Fibroblast of mammary gland (primary cell): ENCODE measurements at regions not wholly inside any gene's neighbourhood (a gene's known extent, or its start where the extent isn't known, plus 50 kb on each side); places are given as distances from the start of the nearest gene placed in this dataset.

Source experiments
- DNase-seq: peaks from one replicate; pipeline ENCODE4 v3.0.0-alpha.2; 2010; ENCODE audit warnings: low read depth
- H3K4me3 ChIP-seq: 2 replicates; pipeline ENCODE4 v1.5.1; 2011; ENCODE audit warnings: low read depth, mild to moderate bottlenecking, low read length, moderate library complexity; ENCODE audit not compliant: control insufficient read depth
- CTCF ChIP-seq: conservative IDR thresholded peaks from 2 replicates; pipeline ENCODE4 v1.5.1; 2011; ENCODE audit warnings: low read depth, low read length, inconsistent platforms; ENCODE audit not compliant: control insufficient read depth, insufficient read depth

DNA sequence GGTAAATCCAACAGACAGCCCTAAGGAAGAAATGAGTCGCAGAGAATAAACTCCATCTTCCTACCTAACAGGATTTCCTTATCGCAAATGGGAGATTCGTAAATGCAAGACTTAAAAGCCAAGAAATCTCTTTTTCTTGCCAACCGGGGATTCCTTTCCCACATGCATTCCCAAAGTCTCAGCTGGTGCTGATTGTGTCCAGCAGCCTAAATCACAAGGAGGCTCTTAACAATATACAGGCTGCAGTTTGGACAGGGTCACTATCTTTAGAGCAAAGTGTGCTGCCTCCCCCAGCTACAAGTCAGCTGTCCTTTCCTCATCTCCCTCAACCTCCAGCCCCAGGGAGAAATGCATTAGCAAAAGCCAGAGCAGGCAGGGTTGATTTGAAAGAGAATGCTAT, 189.8 kb upstream of the PLXNA2 start:
- H3K4me3 ChIP-seq = no peak overlapping the region
- no peak for DNase-seq
- TF ChIP-seq CTCF = no peak

GRCh38 chr1:208437401-208437800, 193.2 kb upstream of the PLXNA2 start:
- DNase-seq = peak; percentile 20
- H3K4me3 ChIP-seq = no peak overlapping the region
- TF ChIP-seq CTCF = no peak

- H3K4me3 ChIP-seq = no peak overlapping the region
- no peak for DNase-seq
- TF ChIP-seq CTCF = no peak
These were observed 194.0 kb upstream of the PLXNA2 start for GRCh38 chr1:208438112-208438699.

DNA sequence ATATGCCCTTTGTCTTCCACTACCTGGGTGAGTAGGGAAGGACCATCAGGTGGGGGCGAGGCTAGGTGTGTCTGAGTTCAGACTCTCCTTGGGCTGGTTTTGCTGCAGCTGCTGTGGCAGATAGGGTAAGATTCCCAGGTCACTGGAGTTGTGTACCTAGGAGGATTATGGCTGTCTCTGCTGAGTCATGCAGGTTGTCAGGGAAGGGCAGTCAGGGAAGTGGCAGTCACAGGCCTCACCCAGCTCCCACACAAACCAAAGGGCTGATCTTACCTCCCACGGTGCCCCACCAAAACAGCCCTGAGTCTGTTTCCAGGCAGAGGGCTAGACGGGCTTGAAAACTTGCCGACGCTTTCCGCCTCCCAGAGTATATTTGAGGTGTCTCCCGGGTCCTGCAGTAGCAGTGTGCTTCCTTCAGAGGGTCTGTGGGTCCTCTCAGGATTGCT, 201.6 kb upstream of the PLXNA2 start:
- no peak for TF ChIP-seq CTCF
- DNase-seq = no peak
- H3K4me3 ChIP-seq = no peak overlapping the region

DNA sequence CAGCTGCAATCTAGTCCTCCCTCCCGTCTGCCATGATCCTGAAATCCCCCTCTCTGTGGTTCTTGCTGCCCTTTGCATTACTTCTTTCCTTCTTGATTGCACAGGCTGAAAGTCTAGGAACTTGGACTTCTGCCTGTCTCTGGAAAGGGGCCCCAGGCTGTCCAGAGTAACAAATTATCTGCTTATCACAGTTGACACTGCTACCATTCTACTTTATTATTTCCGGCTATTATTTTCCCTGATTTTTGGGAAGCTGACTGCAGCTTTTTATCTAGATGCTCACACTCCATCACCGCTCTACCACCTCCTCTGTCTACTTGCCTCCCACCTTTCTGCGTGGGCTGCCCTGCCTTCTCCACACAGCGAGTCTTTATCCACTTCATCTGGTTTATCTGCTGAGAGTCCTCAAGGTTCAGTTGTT, 202.1 kb upstream of the PLXNA2 start:
- DNase-seq = no peak

GRCh38 chr1:208448425-208448824, 204.2 kb upstream of the PLXNA2 start:
- no peak for DNase-seq

More for the DNA sequence above, 202.1 kb upstream of the PLXNA2 start:
- no peak overlapping the region for H3K4me3 ChIP-seq
- TF ChIP-seq CTCF = no peak

More at GRCh38 chr1:208448425-208448824, 204.2 kb upstream of the PLXNA2 start:
- TF ChIP-seq CTCF = no peak
- no peak overlapping the region for H3K4me3 ChIP-seq
